ENCODE measurements at regions not wholly inside any gene's neighbourhood (a gene's known extent, or its start where the extent isn't known, plus 50 kb on each side); places are given as distances from the start of the nearest gene placed in this dataset.

GRCh38 chr7:22005151-22005550, 59.5 kb upstream of the CDCA7L start:
- TF ChIP-seq ZBTB7A (IDR thresholded peaks at IDR 0.05; ENCODE audit: low read depth) (no peak), TCF12 (IDR thresholded peaks at IDR 0.05; ENCODE audit: low read depth) (no peak), TAF1 (IDR thresholded peaks at IDR 0.05; ENCODE audit: low read depth) (no peak), REST (IDR thresholded peaks at IDR 0.05; ENCODE audit: low read depth) (no peak), YY1 (IDR thresholded peaks at IDR 0.05; ENCODE audit: low read depth) (no peak), FOXM1 (IDR thresholded peaks at IDR 0.05; ENCODE audit: borderline replicate concordance, low read depth) (no peak), MAX (IDR thresholded peaks at IDR 0.05) (no peak), TEAD4 (IDR thresholded peaks at IDR 0.05) (no peak), CEBPB (IDR thresholded peaks at IDR 0.05) (no peak), EP300 (IDR thresholded peaks at IDR 0.05; ENCODE audit: borderline replicate concordance) (no peak), RAD21 (IDR thresholded peaks at IDR 0.05; ENCODE audit: low read depth) (no peak), NFIC (IDR thresholded peaks at IDR 0.05) (no peak), USF1 (IDR thresholded peaks at IDR 0.05) (no peak), CREB1 (IDR thresholded peaks at IDR 0.05; ENCODE audit: low read depth) (no peak)

- TF ChIP-seq RAD21 (IDR thresholded peaks at IDR 0.05; ENCODE audit: low read depth) (no peak), FOXM1 (IDR thresholded peaks at IDR 0.05; ENCODE audit: borderline replicate concordance, low read depth) (no peak), EP300 (IDR thresholded peaks at IDR 0.05; ENCODE audit: borderline replicate concordance) (no peak), TEAD4 (IDR thresholded peaks at IDR 0.05) (no peak), CEBPB (IDR thresholded peaks at IDR 0.05) (no peak), CREB1 (IDR thresholded peaks at IDR 0.05; ENCODE audit: low read depth) (no peak), TAF1 (IDR thresholded peaks at IDR 0.05; ENCODE audit: low read depth) (no peak), REST (IDR thresholded peaks at IDR 0.05; ENCODE audit: low read depth) (no peak), EGR1 (IDR thresholded peaks at IDR 0.05) (no peak), NFIC (IDR thresholded peaks at IDR 0.05) (no peak), MAX (IDR thresholded peaks at IDR 0.05) (no peak), USF1 (IDR thresholded peaks at IDR 0.05) (no peak), YY1 (IDR thresholded peaks at IDR 0.05; ENCODE audit: low read depth) (no peak), TCF12 (IDR thresholded peaks at IDR 0.05; ENCODE audit: low read depth) (no peak), ZBTB7A (IDR thresholded peaks at IDR 0.05; ENCODE audit: low read depth) (no peak)
Measured at GRCh38 chr7:22002726-22003125, 57.0 kb upstream of the CDCA7L start.

- TF ChIP-seq YY1 (IDR thresholded peaks at IDR 0.05; ENCODE audit: low read depth) (no peak), RAD21 (IDR thresholded peaks at IDR 0.05; ENCODE audit: low read depth) (peak; percentile 91)
Measured at GRCh38 chr7:22001345-22002004, 55.8 kb upstream of the CDCA7L start.

GRCh38 chr7:21999896-22000295, 54.2 kb upstream of the CDCA7L start:
- TF ChIP-seq ZBTB7A (IDR thresholded peaks at IDR 0.05; ENCODE audit: low read depth) (no peak), CREB1 (IDR thresholded peaks at IDR 0.05; ENCODE audit: low read depth) (no peak), CEBPB (IDR thresholded peaks at IDR 0.05) (no peak)

GRCh38 chr7:21996641-21997040, 50.9 kb upstream of the CDCA7L start:
- TF ChIP-seq TEAD4 (IDR thresholded peaks at IDR 0.05), result no peak
- TF ChIP-seq NFIC (IDR thresholded peaks at IDR 0.05), result no peak
- TF ChIP-seq YY1 (IDR thresholded peaks at IDR 0.05; ENCODE audit: low read depth), result no peak
- TF ChIP-seq MAX (IDR thresholded peaks at IDR 0.05), result no peak
- TF ChIP-seq CREB1 (IDR thresholded peaks at IDR 0.05; ENCODE audit: low read depth), result no peak
- no peak for TF ChIP-seq ZBTB7A (IDR thresholded peaks at IDR 0.05; ENCODE audit: low read depth)
- TF ChIP-seq CEBPB (IDR thresholded peaks at IDR 0.05), result no peak
- no peak for TF ChIP-seq EP300 (IDR thresholded peaks at IDR 0.05; ENCODE audit: borderline replicate concordance)
- TF ChIP-seq EGR1 (IDR thresholded peaks at IDR 0.05), result no peak
- TF ChIP-seq TCF12 (IDR thresholded peaks at IDR 0.05; ENCODE audit: low read depth), result no peak
- no peak for TF ChIP-seq REST (IDR thresholded peaks at IDR 0.05; ENCODE audit: low read depth)
- no peak for TF ChIP-seq TAF1 (IDR thresholded peaks at IDR 0.05; ENCODE audit: low read depth)
- no peak for TF ChIP-seq FOXM1 (IDR thresholded peaks at IDR 0.05; ENCODE audit: borderline replicate concordance, low read depth)
- no peak for TF ChIP-seq USF1 (IDR thresholded peaks at IDR 0.05)
- TF ChIP-seq RAD21 (IDR thresholded peaks at IDR 0.05; ENCODE audit: low read depth), result no peak
